ENCODE measurements at regions not wholly inside any gene's neighbourhood (a gene's known extent, or its start where the extent isn't known, plus 50 kb on each side); places are given as distances from the start of the nearest gene placed in this dataset.

GRCh38 chr1:100796046-100796445, 76.5 kb downstream of the VCAM1 start:
- TF ChIP-seq CTCF (IDR thresholded peaks at IDR 0.05; ENCODE audit: poor library complexity, severe bottlenecking) (no peak), EZH2 (IDR thresholded peaks at IDR 0.05; ENCODE audit: borderline replicate concordance, insufficient read depth, low read length, poor library complexity, severe bottlenecking) (no peak), POLR2AphosphoS5 (IDR thresholded peaks at IDR 0.05) (no peak), SMC3 (conservative IDR thresholded peaks at IDR 0.05; ENCODE audit: poor library complexity) (no peak), REST (IDR thresholded peaks at IDR 0.05; ENCODE audit: borderline replicate concordance) (no peak), TAF1 (IDR thresholded peaks at IDR 0.05; ENCODE audit: low read depth) (no peak), EP300 (conservative IDR thresholded peaks at IDR 0.05; ENCODE audit: poor library complexity, severe bottlenecking) (no peak), MXI1 (conservative IDR thresholded peaks at IDR 0.05; ENCODE audit: poor library complexity, severe bottlenecking) (no peak), RAD21 (conservative IDR thresholded peaks at IDR 0.05) (no peak)

Measured in neural cell (in vitro differentiated cells).